Eye (tissue), 1 donor: ENCODE measurements at regions not wholly inside any gene's neighbourhood (a gene's known extent, or its start where the extent isn't known, plus 50 kb on each side); places are given as distances from the start of the nearest gene placed in this dataset.
"Not testable (repeated sequence)": the region's sequence is repeated elsewhere in the genome, so short reads cannot be mapped to it uniquely, and the experiment has no call there.

ENCODE experiments used
- DNase-seq: peaks from one replicate; pipeline ENCODE4 v3.0.0-alpha.2; 2015

- DNase-seq = no peak
These were observed 206.7 kb upstream of the SULF2 start for GRCh38 chr20:47991875-47992488.

GRCh38 chr20:47990507-47991150, 205.3 kb upstream of the SULF2 start:
- no peak for DNase-seq

- DNase-seq = no peak
These were observed 204.7 kb upstream of the SULF2 start for GRCh38 chr20:47989957-47990356.

GRCh38 chr20:47988676-47989075, 203.4 kb upstream of the SULF2 start:
- DNase-seq = no peak

GRCh38 chr20:47985092-47985850, 200.0 kb upstream of the SULF2 start:
- no peak for DNase-seq

GRCh38 chr20:47984437-47984836, 199.2 kb upstream of the SULF2 start:
- no peak for DNase-seq

GRCh38 chr20:47983642-47984041, 198.4 kb upstream of the SULF2 start:
- not testable (repeated sequence) for DNase-seq

- no peak for DNase-seq
These were observed 197.5 kb upstream of the SULF2 start for GRCh38 chr20:47982574-47983360.

GRCh38 chr20:47981222-47981621, 195.9 kb upstream of the SULF2 start:
- peak; percentile 52 for DNase-seq

GRCh38 chr20:47980336-47981177, 195.3 kb upstream of the SULF2 start:
- DNase-seq = no peak

- not testable (repeated sequence) for DNase-seq
These were observed 194.2 kb upstream of the SULF2 start for GRCh38 chr20:47979361-47980095.

GRCh38 chr20:47978428-47979120, 193.3 kb upstream of the SULF2 start:
- not testable (repeated sequence) for DNase-seq

GRCh38 chr20:47977789-47978252, 192.5 kb upstream of the SULF2 start:
- DNase-seq = not testable (repeated sequence)

GRCh38 chr20:47977017-47977788, 191.9 kb upstream of the SULF2 start:
- not testable (repeated sequence) for DNase-seq

GRCh38 chr20:47974234-47974878, 189.1 kb upstream of the SULF2 start:
- no peak for DNase-seq

- peak; percentile 86 for DNase-seq
These were observed 188.4 kb upstream of the SULF2 start for GRCh38 chr20:47973519-47974233.

- no peak for DNase-seq
These were observed 187.6 kb upstream of the SULF2 start for GRCh38 chr20:47972916-47973309.

- DNase-seq = peak; percentile 68
These were observed 187.1 kb upstream of the SULF2 start for GRCh38 chr20:47972297-47972915.
